ENCODE measurements at regions not wholly inside any gene's neighbourhood (a gene's known extent, or its start where the extent isn't known, plus 50 kb on each side); places are given as distances from the start of the nearest gene placed in this dataset.
A peak's percentile ranks its signal among the peaks of the same experiment; 100 is the strongest.

- no peak for DNase-seq
Observed at GRCh38 chr7:124692425-124692824, 73.2 kb downstream of the GPR37 start.

GRCh38 chr7:124690840-124691239, 74.8 kb downstream of the GPR37 start:
- DNase-seq = no peak

DNA sequence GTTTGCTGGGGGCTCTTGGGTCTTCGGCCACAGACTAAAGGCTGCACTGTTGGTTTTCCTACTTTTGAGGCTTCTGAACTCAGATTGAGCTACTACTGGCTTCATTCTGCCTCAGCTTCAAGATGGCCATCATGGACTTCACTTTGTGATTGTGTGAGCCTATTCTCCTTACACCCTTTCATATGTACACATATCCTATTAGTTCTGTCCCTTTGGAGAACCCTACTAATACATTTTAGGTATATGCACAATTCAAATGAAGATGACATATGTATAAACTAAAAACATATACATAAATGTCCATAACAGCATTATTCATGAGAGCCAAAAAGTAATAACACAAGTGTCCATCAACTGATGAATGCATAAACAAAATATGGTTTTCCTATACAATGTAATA, 75.7 kb downstream of the GPR37 start:
- no peak for DNase-seq

DNA sequence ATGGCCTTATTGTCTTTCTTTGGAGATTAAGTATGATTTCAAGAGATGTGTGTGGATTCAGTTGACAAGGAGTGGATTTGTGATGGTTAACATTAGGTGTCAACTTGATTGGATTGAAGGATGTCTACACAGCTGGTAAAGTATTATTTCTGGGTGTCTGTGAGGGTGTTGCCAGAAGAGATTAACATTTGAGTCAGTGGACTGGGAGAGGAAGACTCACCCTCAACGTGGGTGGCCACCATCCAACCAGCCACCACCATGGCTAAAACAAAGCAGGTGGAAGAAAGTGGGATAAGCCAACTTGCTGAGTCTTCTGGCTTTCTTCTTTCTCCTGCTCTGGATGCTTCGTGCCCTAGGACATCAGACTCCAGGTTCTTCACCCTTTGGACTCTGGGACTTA, 76.1 kb downstream of the GPR37 start:
- DNase-seq = no peak

GRCh38 chr7:124688991-124689390, 76.6 kb downstream of the GPR37 start:
- DNase-seq = no peak

DNA sequence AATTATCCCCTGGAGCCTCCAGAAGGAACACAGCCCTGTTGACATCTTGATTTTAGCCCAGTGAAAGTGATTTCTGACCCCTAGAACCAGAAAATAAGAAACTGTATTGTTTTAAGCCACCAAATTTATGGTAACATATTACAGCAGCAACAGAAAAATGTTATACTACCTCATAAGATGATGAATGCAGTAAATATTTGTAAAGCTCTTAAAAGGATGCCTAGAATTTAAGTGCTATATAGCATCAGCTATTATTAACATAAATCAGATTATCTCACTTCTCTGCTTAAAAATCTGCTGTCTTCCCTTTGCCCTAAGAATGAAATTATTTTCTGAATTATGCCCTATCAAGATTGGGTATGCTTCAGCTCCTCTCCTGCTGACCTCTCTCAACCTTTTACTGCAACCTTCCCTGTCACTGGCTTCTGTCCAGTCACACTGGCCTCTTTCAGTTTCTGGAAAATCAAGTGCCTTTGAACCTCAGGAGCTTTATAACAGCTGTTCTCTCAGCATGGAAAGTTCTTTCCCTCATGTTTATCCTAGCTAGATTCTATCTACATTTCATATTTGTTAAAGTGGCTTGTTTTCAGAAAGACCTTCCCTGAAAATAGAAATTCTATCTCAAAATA, 78.9 kb downstream of the GPR37 start:
- DNase-seq = no peak

DNA sequence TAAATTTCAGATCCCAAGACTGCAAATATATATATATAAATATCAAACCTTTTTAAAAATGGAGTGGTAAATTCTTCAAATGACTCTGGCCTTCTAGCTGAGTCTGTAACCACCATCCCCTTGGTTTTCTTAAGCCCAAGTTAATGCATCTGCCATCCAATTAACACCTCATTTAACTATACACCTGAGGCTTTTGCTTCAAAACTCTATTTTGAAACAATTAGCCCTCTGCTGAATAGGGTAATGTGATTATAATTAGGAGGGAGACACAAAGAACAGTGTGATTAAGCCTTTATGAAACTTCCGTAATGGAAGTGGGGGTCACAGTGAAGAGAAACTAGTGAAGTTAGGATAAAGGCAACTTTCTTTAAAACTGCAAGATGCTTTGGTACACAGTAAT, 83.6 kb downstream of the GPR37 start:
- no peak for DNase-seq

GRCh38 chr7:124680304-124680703, 85.3 kb downstream of the GPR37 start:
- no peak for DNase-seq

DNA sequence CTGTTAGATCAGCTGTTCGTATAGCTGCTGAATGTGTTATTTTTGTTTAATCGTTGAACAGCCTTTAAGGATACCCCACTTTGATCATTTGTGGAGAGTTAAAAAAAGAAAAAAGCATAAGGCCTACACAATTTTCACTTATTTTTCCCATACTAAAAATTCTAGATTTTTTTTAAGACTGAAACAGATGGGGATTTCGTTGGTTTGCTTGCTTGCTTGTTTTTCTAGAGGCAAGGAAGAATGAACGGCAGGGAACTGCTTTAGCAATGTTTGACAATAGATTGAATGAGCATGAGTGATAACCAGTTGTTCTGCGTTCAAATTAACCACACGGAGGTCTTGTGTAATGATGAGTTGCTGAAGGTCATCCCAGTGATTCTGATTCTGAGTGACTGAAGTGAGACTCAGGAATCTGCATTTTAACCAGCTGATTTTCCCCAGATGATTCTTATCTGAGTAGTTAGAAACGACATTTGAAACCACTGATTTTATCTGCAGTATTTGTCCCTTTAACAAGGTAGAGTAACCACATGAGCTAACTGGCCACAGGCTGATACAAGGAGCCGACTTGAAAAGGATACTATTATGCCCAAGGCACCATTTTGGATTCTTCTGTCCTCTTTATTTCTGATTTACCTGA, 85.9 kb downstream of the GPR37 start:
- DNase-seq = no peak

GRCh38 chr7:124679146-124679545, 86.4 kb downstream of the GPR37 start:
- DNase-seq = no peak

DNA sequence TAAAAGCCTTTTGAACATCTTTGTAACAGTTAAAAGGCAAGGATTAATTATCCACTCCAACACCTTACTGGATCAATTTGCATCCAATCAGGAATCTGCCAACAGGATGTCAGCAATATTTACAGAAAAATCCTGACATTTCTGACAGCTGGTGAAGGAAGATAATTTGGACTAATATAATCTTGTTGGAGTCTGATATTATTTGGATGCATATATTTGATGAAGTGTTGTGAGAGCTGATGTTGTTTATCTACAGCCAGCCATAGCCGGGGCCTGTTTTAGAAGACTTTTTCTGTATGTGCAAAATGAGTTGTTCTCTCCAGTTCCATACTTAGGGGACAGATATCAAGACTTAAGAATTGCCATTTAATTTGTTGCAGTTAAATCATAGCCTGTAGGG, 91.1 kb downstream of the GPR37 start:
- no peak for DNase-seq

- peak; percentile 20 for DNase-seq
Observed at GRCh38 chr7:124672011-124672410, 93.6 kb downstream of the GPR37 start.

DNA sequence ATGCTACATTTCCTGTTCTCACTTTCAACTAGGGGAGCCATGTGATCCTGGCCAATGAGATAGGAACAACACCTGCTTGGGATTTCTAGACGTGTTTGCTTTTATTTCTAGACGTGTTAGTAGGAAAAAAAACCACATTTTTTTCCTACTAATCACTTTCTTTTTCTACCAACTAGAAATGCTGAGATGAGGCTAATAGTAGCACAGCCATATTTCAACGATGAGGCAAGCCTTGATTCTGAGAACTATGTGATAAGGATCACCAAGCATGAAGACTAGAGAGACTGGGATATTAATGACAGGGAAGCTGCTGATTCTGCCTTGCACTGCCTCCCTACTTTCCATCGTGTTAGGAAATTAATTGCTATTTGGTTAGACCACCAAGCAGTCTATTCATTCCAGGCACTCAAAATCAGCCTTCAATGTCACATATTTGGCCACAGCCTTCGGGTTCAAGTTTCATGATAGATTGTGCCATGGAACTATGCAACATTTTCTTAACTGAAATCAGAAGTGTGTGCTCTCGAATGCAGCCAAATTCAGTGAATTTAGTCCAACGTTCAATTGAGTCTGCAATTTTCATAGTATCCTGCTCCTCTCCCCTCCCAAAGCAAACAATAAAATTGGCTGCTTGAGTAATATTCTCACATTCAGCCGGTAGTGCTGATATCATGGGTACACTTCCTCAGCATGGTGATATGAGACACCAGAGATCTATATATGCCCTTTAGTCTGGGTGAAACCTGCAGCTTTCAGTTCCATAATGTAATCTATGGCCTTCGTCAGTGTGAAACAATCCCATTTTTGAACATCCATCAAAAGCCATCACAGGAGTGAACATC, 98.1 kb downstream of the GPR37 start:
- DNase-seq = peak; percentile 30

DNA sequence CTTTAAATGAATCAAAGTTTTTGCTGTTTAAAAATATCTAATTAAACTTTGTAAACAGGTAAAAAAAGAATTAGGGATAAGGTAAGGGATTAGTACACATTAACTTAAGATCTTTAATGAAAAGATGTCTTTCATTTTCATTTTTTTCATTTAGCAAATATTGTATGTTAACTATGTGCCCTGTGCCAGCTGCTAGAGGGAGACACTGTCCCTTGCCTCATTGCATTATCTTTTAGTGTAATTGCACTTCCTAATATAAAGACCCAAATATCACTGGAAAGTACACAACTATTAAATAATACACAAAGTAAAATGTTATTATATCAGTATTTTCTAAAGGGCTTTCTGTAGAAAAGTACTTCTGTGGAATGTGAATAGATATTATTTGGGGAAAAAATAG, 102.7 kb downstream of the GPR37 start:
- no peak for DNase-seq

- no peak for DNase-seq
Observed at GRCh38 chr7:124662372-124662771, 103.2 kb downstream of the GPR37 start.

- peak; percentile 78 for DNase-seq
Observed at GRCh38 chr7:124655990-124656389, 109.6 kb downstream of the GPR37 start.

DNA sequence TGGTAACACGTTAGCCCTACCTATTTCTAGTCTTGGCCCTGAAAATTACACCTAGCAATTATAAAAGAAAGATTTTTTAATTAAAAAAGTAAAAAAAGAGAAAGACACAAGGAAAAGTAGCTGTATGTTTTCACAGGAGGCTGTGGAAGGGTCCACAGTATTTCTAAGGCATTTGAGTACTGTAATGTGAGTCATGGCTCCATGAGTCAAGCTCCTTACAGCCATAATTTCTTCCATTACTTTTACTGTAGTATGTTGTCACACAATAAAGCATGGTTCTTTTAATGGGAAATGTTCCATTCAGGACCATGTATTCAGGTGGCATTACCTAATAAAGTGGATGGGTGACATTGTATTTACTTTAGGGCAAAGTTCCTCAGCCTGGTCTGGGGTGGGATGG, 113.4 kb downstream of the GPR37 start:
- no peak for DNase-seq

GRCh38 chr7:124651136-124651535, 114.5 kb downstream of the GPR37 start:
- DNase-seq = no peak

GRCh38 chr7:124649397-124650014, 116.1 kb downstream of the GPR37 start:
- DNase-seq = no peak

DNA sequence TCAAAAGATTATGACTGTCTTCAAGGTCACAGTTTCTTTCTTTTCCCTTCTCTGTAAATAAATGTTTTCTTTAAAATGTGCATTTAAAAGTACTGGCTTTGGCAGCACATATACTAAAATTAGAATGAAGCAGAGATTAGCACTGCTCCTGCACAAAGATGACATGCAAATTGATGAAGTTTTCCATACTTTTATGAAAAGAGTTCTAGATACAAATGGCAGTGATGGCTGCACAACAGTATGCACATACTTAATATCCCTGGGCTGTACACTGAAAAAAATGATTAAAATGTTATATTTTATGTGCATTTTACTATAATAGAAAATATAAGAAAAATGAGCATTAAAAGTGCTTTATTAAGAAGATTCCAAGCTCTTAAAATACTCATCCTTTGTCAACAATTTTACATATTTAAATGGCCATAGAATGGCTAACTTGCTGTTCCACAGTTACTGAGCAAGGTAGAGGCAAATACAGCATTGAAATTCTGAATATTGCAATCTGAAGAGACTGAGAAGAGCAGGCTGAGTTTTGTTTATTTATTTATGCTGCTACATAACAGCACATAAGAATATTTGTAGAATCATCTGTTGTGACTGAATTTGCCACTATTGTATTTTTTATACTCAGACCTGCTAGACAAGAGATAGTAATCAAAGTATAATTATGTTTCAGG, 117.8 kb downstream of the GPR37 start:
- DNase-seq = no peak

GRCh38 chr7:124645704-124646103, 119.9 kb downstream of the GPR37 start:
- DNase-seq = no peak

DNA sequence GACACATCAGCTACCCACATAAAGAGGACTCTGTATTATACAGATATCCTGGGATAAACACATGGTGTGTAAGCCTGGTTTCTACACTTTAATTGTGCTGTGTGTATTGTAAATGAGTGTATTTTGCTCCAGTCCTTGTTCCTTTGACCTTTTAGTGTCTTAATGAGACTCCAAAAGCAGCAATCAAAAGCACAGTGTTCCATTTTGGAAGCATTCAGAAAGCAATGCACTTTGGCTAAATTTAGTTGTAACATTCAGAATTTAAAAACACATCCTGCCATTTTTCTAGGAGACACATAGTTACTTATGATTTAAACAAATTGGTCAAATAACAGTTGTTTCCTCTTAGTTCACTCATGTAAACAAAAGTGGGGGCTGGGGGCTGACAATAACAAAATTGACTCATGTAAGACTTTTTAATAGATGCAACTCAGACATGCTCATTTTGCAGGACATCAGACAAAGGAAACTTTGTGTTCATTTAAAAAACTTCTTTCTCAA, 122.2 kb downstream of the GPR37 start:
- DNase-seq = no peak

DNA sequence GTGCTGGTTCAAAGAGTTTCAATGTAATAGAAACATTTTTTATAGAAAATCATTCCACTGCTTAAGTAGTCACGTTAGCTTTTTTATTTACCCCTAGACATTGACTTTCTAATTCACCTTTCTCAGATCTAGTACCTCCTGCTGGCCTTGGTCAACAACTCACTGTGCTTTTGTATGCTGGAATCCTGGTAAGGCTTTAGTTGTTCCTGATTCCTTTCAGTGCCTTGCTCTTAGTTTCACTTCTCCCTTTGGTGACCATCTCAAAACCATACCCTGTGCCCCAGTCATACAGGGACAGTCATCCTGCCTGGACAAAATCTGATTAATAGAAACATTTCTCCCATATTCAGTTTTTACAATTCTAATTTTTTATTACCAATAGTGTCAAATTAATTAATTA, 130.2 kb downstream of the GPR37 start:
- DNase-seq = no peak
